ENCODE measurements at regions not wholly inside any gene's neighbourhood (a gene's known extent, or its start where the extent isn't known, plus 50 kb on each side); places are given as distances from the start of the nearest gene placed in this dataset.

DNA sequence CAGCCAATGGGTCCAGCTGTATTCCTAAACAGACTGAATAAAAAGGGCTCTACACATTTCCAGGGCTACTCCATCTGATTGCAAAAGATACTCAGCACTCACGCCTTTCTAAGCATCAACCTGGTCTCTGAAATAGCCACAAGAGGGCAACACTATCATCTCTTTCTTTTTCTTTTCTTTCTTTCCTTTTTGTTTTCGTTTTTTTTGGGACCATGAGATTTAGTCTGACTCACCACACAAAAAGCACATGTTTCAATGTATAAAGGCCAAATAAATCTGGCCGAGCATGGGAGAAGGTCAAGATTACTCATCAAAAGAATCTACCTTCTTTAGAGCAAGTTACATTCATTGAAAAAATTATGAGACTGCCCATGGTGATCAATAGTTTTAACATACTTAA is 805.6 kb upstream of the ARGLU1 start:
- no peak for DNase-seq
- intact Hi-C loops (cut with DNase I) = no loop called here
- Histone ChIP-seq H3K27me3 (no peaks in the 10 kb centered on the region), H3K27ac (no peak overlapping the region), H3K36me3 (no peaks in the 10 kb centered on the region), H3K4me1 (no peaks in the 10 kb centered on the region), H3K4me3 (no peak overlapping the region), H3K9me3 (peaks cover 0 to 4% (median 0%) of the 10 kb centered on the region in 3 donors)
- 7 to 12% methylated on average over 3 of the region's 3 CpGs for WGBS, 2 donors
- TF ChIP-seq, protein P1, sequence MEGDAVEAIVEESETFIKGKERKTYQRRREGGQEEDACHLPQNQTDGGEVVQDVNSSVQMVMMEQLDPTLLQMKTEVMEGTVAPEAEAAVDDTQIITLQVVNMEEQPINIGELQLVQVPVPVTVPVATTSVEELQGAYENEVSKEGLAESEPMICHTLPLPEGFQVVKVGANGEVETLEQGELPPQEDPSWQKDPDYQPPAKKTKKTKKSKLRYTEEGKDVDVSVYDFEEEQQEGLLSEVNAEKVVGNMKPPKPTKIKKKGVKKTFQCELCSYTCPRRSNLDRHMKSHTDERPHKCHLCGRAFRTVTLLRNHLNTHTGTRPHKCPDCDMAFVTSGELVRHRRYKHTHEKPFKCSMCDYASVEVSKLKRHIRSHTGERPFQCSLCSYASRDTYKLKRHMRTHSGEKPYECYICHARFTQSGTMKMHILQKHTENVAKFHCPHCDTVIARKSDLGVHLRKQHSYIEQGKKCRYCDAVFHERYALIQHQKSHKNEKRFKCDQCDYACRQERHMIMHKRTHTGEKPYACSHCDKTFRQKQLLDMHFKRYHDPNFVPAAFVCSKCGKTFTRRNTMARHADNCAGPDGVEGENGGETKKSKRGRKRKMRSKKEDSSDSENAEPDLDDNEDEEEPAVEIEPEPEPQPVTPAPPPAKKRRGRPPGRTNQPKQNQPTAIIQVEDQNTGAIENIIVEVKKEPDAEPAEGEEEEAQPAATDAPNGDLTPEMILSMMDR (IDR thresholded peaks at IDR 0.05) = peak in 3 of 6 experiments; percentile 18 to 19 (median 18)
- no peak for TF ChIP-seq POLR2A (IDR thresholded peaks at IDR 0.05)

DNA sequence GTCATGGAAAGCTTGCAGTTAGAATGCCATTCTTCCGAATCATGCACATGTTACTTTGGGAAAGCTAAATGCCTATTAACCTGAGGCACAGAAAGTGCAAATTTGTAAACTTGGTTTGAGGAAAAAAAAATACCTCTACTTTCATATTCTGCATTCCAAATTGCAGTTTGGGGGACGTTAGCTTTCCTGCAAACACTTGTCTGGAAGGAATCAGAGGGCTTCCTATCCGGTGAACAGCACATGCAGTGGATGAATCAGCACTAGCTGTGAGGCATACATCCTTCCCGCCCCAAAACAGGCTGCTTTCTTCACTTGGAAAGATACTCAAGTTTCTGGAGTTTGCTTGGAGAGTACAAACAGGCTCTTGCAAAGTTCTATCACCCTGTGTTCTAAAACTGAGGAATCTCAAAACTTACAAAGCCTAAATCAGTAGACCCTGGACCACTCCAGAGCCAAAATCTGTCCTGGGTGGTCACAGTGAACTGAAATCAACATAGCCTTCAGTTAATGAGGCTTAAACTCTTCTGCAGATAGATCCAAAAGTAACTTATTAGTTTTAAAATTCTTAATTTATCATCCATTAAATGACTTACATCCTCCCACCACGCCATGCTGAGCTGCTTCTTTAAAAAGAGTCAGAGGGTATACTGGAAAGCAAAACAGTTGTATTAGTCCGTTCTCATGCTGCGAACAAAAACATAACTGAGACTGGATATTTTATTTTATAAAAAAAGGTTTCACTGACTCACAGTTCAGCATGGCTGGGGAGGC is 802.3 kb upstream of the ARGLU1 start:
- TF ChIP-seq POLR2A (IDR thresholded peaks at IDR 0.05) = no peak
- TF ChIP-seq, protein P1 (IDR thresholded peaks at IDR 0.05) = no peak
- WGBS, 2 donors = 33 to 60% methylated on average over 7 of the region's 7 CpGs

DNA sequence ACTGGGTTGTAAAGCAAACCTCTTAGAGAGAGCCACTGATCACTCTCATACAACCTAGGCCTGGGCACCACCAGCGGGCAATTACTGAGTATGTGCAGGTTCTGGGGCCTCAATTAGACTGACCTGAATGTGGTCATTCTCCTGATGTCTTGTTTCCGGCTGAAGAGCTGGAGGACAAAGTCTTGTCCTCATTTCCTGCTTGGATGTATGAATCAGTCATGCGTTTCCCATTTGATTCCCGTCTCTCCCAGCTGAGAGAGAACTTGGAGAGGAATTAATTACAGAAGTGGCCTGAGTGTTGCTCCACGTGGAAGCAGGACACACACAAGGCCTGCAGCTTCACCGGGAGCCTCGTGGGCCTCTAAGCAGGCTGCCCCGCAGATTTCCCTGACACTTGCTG is 799.3 kb upstream of the ARGLU1 start:
- H3K36me3 ChIP-seq = no peaks in the 10 kb centered on the region
- H3K4me3 ChIP-seq = no peak overlapping the region
- intact Hi-C loops (cut with DNase I) = no loop called here
- no peak overlapping the region for H3K27ac ChIP-seq
- no peaks in the 10 kb centered on the region for H3K4me1 ChIP-seq
- H3K27me3 ChIP-seq = no peaks in the 10 kb centered on the region
- TF ChIP-seq, protein P1 (IDR thresholded peaks at IDR 0.05) = no peak
- TF ChIP-seq POLR2A (IDR thresholded peaks at IDR 0.05) = no peak
- no peaks in the 10 kb centered on the region for H3K9me3 ChIP-seq
- 38 to 54% methylated on average over 3 to 4 of the region's 8 CpGs for WGBS, 2 donors
- no peak for DNase-seq

More for the DNA sequence above, 802.3 kb upstream of the ARGLU1 start:
- intact Hi-C loops (cut with DNase I) = no loop called here
- Histone ChIP-seq H3K9me3 (peaks cover 0 to 4% (median 0%) of the 10 kb centered on the region in 3 donors), H3K27ac (no peak overlapping the region), H3K4me3 (no peak overlapping the region), H3K4me1 (no peaks in the 10 kb centered on the region), H3K27me3 (no peaks in the 10 kb centered on the region), H3K36me3 (no peaks in the 10 kb centered on the region)
- DNase-seq = no peak

DNA sequence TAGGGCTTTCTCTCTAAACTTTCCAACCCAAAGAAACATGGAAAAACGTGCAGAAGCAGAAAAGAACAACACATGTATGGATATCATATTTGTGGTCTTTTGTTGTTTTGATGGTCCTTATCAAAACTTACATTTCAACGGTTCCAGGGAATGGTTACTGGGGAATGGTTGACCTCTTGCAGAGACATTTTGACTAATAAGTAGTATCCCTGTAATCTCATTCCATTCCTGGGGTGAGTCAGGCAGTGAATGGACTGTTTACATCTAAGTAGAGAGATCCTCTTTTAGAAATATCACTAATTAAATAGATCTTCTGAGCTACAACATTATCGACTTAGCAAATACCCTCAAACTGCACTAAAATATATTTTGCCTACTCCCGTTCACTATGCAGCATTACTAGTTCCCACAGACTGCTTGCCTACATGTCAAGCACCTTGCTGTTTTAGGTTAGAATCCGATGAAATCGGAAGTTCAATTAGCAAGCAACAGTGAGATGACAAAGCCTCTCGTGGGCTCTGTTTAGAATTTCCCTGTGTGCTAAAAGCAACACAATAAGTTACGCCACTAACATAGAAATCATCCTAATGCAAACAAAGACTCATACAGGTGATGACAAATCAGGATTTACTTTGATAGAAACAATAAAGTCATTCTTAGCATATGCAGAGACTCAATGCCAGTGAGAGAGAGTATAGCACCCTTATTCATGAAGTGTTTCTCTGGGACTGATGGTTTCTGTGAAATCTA is 797.7 kb upstream of the ARGLU1 start:
- Histone ChIP-seq H3K4me3 (no peak overlapping the region), H3K36me3 (no peaks in the 10 kb centered on the region), H3K4me1 (no peaks in the 10 kb centered on the region), H3K9me3 (no peaks in the 10 kb centered on the region), H3K27ac (no peak overlapping the region), H3K27me3 (no peaks in the 10 kb centered on the region)
- 44 to 56% methylated on average over 8 of the region's 8 CpGs for WGBS, 2 donors
- intact Hi-C loops (cut with DNase I) = no loop called here
- no peak for DNase-seq
- TF ChIP-seq, protein P1 (IDR thresholded peaks at IDR 0.05) = no peak
- TF ChIP-seq POLR2A (IDR thresholded peaks at IDR 0.05) = no peak

DNA sequence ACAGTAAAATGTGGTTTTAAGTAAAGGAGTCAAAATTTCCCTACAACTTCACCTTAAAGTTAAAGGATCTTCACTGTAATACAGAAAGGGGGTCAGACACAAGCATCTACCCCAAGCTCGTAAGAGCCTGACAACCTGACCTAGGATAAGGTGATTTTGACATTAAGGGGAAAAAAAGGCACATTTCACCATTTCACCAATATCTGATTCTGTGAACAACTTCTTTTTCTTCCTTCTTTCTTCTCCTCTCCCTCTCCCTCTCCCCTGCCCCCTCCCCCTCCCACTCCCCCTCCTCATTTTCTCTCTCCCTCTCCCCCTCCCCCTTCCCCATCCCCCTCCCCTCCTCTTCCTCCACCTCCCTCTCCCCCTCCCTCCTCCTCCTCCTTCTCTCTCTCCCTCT is 796.7 kb upstream of the ARGLU1 start:
- no peaks in the 10 kb centered on the region for H3K36me3 ChIP-seq
- H3K4me1 ChIP-seq = no peaks in the 10 kb centered on the region
- no peaks in the 10 kb centered on the region for H3K9me3 ChIP-seq
- 60 to 68% methylated on average over 1 of the region's 1 CpG for WGBS, 2 donors
- no peak overlapping the region for H3K27ac ChIP-seq
- TF ChIP-seq, protein P1 (IDR thresholded peaks at IDR 0.05) = no peak
- TF ChIP-seq POLR2A (IDR thresholded peaks at IDR 0.05) = no peak
- no peak for DNase-seq
- H3K4me3 ChIP-seq = no peak overlapping the region
- no peaks in the 10 kb centered on the region for H3K27me3 ChIP-seq
- intact Hi-C loops (cut with DNase I) = no loop called here
